GM18861 (cell line): ENCODE measurements at regions not wholly inside any gene's neighbourhood (a gene's known extent, or its start where the extent isn't known, plus 50 kb on each side); places are given as distances from the start of the nearest gene placed in this dataset.

Source experiments
- ATAC-seq: cut with Tn5 transposase; IDR thresholded peaks from one replicate; pipeline ENCODE4 v1.9.1; 2021; ENCODE audit not compliant: unreplicated experiment

DNA sequence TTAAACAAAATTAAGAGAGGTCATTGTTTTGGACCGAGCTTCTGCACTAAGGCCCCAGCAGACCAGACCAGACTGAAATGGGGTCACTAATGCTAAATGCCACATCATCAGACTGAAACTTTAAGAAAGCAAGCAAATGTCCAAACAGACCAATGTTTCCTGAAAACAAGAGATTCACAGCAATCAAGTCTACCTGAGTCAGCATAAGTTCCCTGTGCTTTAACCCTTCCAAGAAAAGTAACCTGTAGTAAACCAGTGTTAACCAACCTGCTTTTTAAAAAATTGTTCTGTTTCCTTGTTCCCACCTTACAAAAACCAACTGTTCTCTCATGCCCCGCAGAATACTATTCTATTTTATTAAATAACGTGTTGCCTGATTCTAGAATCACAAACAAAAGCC, 241.1 kb upstream of the GADL1 start:
- ATAC-seq, result no peak

DNA sequence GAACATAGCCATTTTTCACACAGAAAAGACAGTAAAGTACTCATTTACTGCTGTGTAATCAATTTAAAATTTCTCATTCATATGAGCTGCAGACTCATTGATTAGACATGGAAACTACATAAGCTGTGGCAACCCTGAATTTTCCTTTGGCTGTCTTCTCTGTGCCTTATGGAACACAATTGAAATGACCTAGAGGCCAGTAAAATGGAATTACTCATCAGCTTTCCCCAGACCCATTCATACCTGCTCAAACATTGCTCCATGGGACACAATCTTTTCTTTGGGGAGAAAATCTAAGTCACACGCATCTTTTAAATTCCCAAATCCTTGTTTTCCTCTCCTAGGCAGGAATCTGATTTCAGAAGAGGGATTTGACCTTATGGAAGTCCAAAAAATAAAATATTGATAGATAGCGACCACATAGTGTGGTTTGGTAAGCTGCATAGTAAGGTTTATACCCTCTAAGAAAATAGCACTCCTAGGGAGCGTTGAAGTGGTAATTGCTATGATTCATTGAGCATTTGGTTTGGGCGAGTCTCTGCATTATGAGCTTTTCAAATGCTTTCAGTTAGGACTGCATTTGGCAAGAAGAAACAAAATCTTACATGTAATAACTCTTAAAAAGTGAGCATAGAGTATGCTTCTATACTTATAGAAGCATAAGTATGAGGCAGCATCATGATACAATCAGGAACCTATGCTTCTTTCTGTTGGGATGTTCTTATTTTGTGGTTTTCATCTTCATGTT, 243.4 kb upstream of the GADL1 start:
- no peak for ATAC-seq

DNA sequence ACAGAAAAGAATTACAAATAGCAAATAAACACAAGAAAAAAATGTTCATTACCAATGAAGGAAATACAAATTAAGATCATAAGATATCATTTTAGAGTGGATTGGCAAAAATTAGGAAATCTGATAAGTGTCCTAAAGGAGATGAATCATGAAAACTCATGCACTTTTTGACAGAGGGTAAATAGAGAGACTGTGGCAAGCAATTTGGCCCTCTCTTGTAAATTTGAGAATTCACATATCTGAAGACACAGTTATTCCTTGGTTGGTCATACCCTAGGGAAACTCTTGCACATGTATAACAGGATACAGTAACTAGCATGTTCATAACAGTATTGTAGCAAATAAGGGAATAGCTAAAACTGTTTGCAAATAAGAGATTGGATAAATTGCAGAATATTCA, 246.0 kb upstream of the GADL1 start:
- no peak for ATAC-seq

DNA sequence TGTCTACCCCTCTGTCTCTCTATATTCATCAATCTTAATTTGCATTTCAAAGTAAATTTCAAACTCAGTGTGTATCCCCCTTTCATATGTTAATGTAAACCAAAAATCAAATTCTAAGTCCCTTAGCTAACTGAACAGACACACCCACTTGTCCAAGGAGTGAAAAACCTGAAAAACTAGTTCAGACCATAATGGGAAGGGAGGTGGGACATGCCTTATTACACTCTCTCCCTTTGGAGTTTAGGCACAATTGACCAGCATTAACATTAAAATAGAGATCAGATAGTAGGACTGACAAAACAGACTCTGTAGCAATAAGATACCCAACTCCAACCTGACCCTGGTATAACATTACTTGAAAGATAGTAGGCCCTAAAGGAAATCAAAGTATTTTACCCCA, 247.7 kb upstream of the GADL1 start:
- no peak for ATAC-seq

DNA sequence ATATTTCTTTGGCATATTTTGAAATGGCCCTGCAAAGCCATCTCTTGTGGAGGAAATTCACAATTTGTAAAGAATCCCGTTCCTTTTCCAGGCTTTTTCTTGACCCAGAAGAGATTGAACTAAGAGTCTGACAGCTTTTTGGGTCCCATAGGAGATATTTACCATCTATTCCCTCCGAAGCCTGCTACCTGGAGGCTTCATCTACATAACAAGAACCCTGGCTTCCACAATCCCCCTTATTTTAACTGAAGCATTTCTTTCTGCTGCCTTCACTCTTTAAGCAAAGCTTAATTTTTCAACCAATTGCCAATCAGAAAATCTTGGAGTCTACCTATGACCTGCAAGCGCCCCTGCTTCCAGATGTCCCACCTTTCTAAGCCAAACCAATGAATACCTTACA, 248.1 kb upstream of the GADL1 start:
- no peak for ATAC-seq

DNA sequence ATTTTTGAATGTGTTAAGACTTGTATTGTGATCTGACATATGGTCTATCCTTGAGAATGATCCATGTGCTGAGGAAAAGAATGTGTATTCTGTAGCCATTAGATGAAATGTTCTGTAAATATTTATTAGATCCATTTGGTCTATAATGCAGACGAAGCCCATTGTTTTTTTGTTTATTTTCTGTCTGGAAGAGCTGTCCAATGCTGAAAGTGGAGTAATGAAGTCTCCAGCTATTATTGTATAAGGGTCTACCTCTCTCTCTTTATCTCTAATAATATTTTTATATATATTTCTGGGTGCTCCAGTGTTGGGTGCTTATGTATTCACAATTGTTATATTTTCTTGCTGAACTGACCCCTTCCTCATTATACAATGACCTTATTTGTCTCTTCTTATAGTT, 250.6 kb upstream of the GADL1 start:
- no peak for ATAC-seq

DNA sequence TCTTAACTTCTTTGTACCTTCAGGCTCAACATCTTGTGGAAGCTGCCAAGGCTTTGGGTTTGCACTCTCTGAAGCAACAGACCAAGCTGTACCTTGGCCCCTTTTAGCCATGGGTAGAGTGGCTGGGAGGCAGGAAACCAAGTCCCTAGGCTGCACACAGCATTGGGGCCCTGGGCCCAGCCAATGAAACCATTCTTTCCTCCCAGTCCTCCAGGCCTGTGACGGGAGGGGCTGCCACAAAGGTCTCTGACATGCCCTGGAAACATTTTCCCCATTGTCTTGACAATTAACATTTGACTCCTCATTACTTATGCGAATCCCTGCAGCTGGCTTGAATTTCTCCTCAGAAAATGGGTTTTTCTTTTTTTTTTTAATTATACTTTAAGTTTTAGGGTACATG, 253.1 kb upstream of the GADL1 start:
- ATAC-seq, result no peak

DNA sequence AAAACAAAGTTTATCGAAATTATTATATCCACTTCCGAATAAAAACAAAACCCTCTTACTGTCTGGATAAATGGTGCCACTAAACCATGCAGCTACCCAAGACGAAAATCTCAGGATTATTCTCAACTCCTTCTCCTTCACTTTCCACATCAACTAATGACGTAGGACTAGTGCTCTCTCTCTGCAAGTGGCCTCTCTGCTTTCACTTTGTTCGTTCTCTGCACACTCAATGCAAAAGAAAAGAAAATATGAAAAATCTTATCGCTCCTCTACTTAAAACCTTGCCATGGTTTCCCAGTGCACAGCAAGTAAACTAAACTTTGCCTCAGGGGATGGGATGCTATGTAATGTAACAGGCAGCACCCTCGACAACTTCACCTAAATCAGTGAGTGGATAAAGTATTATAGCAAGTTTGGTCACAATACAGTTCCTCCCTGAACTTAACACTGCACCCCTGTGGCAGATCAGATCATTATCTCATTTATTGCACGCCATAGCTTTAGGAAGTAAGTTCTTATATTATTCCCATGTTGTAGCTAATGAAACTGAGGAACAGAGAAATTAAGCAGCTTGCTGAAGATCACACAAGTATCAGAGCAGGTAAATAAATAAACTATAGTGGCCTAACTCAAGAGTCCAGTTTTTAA, 262.7 kb upstream of the GADL1 start:
- ATAC-seq, result no peak

DNA sequence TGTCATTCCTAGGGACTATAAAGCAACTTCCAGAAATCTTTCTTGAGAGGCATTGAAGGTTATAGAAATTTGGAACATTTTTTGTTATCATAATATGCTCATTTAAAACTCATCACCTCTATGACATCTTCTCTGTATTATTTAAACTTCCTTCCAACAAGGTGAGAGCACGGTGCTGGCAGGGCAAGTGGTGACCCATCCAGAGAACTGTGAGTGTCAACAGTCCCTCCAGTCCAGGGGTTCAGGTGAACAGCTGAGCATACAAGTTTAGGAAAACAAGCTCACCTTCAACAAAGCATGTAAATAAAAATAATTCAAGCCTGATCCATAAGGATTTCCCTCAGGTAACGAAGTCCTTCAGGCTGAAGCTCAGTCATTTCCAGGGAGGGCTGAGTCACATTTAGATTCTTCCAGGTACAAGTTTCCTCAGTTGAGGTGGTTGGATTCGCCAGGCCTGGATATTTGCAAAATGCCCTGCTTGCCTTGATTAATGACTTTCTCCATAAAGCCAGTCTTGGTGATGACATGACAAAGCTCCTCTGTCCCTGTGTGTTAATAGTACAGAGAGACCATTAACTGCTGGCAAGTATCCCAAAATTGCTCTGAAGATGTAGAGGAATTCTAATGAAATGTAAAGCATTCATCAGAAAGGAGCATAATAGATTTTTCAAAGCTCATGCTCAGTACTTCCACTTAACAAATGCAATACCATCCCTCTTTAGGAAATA, 263.6 kb upstream of the GADL1 start:
- no peak for ATAC-seq

DNA sequence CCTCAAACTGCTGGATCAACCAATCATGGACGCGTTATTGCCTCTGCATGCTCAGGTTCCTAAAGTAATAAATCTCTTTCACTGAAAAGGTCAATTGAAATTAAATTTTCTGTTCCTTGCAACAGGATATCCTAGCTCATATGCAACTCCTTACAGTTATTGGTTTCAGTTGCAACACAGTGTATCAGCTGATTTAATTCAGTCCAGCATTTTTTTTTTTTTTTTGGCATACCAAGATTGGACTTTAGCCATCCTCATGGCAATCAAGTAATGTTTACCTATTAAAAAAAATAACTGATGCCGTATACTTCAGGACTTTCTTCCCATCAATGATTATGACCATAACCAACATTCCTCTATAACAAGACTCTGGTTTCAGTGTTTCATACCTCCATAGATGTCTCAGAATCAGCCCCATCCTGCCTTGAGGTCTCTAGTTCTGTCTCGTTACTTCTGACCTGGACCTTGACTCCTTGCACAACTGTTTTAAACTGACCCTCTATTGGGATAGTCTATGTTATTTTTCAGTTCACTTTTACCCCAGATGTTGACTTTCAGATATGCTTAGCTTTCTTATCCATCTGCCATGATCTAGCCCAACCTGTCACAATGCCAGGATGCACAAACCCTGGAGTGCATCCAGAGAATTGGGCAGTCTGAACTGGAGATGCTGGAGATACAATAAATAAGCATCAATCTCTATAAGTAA, 265.0 kb upstream of the GADL1 start:
- no peak for ATAC-seq

DNA sequence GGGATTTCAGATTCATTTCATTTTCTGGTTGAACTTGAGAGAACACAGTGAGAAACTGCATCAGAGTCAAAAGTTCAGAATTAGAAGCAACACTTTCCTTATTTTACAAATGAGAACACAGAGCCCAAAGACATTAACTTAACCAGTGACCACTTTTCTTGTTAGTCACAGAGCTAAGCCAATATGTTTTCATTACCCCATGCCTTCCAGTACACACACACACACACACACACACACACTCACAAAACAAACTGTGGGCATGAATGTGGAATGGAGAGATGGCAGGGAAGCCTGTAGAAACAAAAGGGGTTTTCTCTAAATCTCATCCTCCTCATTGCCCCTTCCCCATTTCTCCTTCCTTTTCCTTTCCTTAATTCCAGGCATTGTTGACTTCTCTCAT, 267.4 kb upstream of the GADL1 start:
- no peak for ATAC-seq

DNA sequence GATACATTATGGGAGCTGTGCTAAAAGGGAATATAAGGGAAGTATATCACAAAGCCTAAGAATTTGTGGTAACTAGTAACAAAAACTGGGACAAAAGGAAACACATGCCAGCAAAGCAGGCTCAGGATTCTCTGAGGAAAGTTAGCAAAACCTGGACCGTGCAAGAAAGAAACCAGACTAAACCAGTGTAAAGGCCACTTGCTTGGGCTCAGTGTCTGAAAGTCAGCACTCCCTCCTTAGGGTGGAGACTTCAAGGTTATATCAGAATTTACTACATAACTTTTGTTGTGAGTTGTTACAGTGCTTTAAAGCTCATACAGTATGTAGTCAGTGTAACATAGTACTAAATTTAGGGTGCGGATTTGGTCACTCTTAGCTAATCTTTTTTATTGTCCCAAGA, 269.9 kb upstream of the GADL1 start:
- ATAC-seq, result no peak

DNA sequence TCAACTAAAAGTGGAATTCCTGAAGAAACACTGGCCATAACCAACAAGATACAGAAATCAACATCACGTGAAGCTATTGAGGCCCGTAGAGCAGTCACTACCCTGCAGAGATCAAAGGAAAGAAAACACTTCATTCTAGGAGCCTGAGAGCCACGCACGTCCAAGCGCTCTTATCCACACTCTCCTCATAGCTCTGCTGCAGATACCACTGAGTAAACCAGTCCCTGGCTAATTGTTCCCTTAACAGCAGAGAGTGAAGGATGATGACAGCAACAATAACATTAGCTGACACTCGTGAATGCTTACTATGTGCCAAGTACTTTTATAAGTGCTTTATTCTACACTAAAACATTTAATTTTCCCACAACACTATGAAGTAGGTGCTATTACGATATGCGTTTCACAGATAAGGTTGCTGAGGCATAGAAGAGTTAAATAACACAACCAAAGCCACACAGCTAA, 271.0 kb upstream of the GADL1 start:
- no peak for ATAC-seq

DNA sequence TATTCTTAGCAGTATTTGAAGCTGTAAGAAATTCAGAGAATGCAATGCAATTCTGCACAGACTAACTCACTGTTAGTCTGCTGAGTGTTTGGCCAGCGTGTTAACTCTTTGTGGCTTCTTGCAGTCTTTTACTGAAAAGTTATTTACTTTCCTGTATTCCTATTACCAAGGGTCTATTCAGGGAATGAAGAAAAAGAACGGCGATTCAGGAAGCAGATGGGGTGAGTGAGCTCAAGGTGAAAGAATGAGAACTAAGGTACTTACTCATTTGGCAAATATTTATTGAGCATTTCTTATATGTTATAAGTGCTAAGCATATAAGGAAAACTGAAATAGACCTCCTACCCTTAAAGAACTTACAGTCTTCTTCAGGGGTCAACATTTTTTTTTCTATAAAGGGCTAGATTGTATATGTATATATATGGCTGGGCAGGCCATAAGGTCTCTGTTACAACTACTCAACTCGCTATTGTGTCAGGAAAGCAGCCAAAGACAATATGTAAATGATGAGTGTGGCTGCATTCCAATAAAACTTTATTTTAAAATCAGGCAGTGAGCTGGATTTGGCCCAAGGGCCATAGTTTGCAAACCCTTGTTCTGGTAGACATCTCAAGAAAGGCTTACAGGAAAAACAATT, 271.9 kb upstream of the GADL1 start:
- ATAC-seq, result no peak

DNA sequence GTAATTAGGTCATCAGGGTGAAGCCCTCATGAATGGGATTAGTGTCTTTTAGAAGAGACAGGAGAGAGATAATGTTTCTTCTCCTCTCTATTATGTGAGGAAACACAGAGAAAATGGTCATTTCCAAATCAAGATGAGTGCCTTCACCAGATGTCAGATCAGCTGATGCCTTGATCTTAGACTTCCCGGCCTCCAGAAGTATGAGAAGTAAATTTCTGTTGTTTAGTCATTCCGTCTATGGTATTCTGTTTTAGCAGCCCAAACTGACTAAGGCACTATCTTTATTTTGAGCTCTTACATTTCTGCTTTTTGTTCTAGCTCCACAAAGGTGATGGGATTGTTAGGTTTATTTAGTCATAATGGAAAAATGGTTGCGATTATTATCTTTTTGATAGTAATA, 273.2 kb upstream of the GADL1 start:
- no peak for ATAC-seq

DNA sequence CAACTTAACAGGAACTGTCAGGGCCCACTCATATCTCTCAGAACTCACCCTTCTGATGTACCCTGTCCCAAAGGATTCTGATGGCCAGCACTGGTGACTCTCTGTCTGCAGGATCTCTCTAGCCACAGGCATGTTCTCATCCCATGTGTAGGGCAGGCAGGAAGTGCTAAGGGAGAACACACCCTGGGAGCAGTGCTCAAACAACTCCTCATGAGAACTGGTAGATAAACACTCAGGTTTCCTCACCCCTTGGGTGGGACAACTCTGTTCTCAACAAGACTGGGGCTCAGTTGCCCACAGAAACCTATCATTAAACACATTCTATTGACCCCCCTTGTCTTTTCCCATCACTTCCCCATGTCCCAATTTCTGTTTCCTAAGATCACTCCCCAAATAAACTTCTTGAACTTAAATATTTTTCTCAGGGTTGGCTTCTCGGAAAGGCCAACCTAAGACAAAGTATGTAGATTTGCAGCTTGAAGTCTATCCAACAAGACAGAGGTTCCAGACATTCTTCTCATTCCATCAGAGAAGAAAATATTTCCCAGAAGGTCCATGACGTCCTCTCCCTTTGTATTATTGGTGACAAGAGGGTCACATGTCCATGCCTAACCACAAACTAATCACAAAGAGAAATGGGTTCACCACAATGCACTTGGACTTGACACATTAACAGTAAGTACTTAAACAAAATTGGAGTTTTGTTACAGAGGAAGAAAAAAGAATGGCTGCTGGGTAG, 276.6 kb upstream of the GADL1 start:
- no peak for ATAC-seq

DNA sequence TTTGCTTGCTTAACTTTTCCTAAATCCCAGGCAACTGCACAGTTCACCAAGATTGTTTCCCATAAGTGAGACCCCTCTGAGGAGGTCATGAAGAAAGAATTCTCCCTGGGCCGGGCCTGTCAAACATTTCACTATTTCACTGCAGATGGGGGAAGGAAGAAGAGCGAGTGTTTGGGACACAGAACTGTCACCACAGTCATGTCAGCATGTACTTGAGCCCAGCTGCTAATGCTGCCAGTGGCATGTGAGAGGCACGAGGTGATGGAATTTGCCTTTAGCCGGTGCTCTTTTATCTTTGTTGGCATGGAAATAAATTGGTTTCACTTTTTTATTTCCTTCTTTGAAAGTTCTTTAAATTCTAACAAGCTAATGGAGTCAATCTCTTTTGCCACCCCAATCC, 277.9 kb upstream of the GADL1 start:
- no peak for ATAC-seq

DNA sequence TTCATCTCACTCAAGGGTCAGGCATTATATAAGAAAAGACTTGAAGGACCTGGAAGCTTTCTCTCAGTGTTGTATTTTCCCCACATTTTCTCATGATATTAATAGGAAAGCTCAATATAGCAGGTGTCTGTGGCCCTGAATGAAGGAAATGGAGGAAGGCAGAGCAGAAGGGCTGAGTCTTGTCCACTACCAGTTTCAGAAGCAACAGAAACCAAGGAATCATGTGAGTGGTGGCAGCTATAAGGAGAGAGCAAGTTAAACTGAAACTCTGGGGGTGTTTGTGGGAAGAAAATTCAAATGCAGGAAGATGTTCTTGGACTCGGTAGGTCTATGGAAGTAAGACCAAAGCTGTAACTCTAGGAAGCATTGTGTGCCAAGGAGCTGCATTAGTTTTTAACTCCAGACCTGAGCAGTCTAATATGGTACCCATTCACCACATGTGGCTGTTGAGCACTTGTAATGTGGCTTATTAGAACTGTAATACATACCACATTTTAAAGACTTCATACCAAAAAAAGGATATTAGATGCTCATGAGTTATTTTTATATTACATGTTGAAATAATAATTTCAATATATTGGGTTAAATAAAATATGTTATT, 278.8 kb upstream of the GADL1 start:
- ATAC-seq, result no peak

DNA sequence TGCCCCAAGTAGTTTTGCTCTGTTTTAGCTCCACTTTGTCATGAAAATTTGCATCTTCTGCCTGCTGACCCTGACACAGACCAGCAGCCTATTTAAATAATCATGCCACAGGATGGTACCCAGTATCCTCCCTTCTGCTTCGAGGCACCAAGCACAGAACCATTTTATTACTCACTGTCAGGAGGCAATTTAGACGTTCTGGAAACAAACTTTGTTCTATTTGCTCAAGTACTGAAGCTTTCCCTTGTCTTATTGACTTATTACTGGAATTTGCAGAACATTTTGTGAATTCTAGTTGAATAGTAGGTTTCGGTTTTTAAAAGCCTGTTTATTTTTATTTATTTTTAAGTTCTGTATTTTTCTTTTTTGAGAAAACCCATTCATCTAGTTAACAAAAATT, 279.6 kb upstream of the GADL1 start:
- ATAC-seq, result no peak

DNA sequence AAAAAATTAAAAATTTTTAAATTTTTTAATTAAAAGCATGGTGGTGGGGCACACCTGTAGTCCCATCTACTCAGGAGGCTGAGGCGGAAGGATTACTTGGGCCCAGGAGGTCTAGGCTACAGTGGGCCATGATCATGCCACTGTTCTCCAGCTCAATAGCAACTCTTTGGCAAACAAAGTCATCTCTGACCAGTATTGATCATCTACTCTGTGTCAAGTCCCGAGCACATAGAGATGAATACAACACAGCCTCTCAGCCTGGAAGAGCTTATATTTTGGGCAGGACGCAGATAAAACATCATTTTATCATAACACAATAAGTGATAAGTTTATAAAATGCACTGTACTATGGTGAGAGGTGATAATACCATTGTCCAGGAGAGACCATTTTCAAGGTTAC, 281.6 kb upstream of the GADL1 start:
- no peak for ATAC-seq
